Skeletal muscle tissue (tissue), 3 donors: ENCODE measurements at regions not wholly inside any gene's neighbourhood (a gene's known extent, or its start where the extent isn't known, plus 50 kb on each side); places are given as distances from the start of the nearest gene placed in this dataset.

Source experiments
- H3K27ac ChIP-seq: one replicate; pipeline ENCODE4 v1.7.0; 2013; ENCODE audit warnings: mild to moderate bottlenecking, low read depth, low read length, inconsistent platforms
- H3K27me3 ChIP-seq, 3 donors: one replicate each; pipeline ENCODE4 v1.7.0; 2013; ENCODE audit warnings: low read length in 3 of 3; ENCODE audit not compliant: control insufficient read depth in 3 of 3, insufficient read depth in 3 of 3
- H3K36me3 ChIP-seq, 3 donors: one replicate each; pipeline ENCODE4 v1.7.0; 2013; ENCODE audit warnings: low read length in 3 of 3; ENCODE audit not compliant: control insufficient read depth in 3 of 3, insufficient read depth in 3 of 3
- H3K4me1 ChIP-seq, 3 donors: one replicate each; pipeline ENCODE4 v1.7.0; 2013; ENCODE audit warnings: low read length in 3 of 3, mild to moderate bottlenecking in 3 of 3; ENCODE audit not compliant: control insufficient read depth in 3 of 3, insufficient read depth in 3 of 3
- H3K4me3 ChIP-seq, 3 donors: one replicate each; pipeline ENCODE4 v1.7.0; 2013; ENCODE audit warnings: low read length in 3 of 3
- H3K9ac ChIP-seq, 3 donors: one replicate each; pipeline ENCODE4 v1.7.0; 2013; ENCODE audit warnings: low read length in 3 of 3, mild to moderate bottlenecking in 3 of 3, moderate library complexity in 2 of 3, low read depth in 1 of 3
- H3K9me3 ChIP-seq, 3 donors: one replicate each; pipeline ENCODE4 v1.7.0; 2013; ENCODE audit warnings: low read length in 3 of 3; ENCODE audit not compliant: control insufficient read depth in 3 of 3
- donor health status: Osteomylitis.

GRCh38 chr22:49540084-49540912 lies 287.4 kb downstream of the BRD1 start:
- H3K4me3 ChIP-seq, result no peak overlapping the region
- no peak overlapping the region for H3K27ac ChIP-seq
- H3K36me3 ChIP-seq, result no peaks in the 10 kb centered on the region
- no peaks in the 10 kb centered on the region for H3K9me3 ChIP-seq
- no peak overlapping the region for H3K9ac ChIP-seq
- H3K27me3 ChIP-seq, result no peaks in the 10 kb centered on the region
- H3K4me1 ChIP-seq, result no peaks in the 10 kb centered on the region

GRCh38 chr22:49538006-49538405 lies 289.7 kb downstream of the BRD1 start:
- H3K27ac ChIP-seq, result no peak overlapping the region
- no peak overlapping the region for H3K9ac ChIP-seq
- H3K27me3 ChIP-seq, result peaks cover 4% of the 10 kb centered on the region in 3 donors
- H3K36me3 ChIP-seq, result no peaks in the 10 kb centered on the region
- no peaks in the 10 kb centered on the region for H3K9me3 ChIP-seq
- no peak overlapping the region for H3K4me3 ChIP-seq
- H3K4me1 ChIP-seq, result no peaks in the 10 kb centered on the region

DNA sequence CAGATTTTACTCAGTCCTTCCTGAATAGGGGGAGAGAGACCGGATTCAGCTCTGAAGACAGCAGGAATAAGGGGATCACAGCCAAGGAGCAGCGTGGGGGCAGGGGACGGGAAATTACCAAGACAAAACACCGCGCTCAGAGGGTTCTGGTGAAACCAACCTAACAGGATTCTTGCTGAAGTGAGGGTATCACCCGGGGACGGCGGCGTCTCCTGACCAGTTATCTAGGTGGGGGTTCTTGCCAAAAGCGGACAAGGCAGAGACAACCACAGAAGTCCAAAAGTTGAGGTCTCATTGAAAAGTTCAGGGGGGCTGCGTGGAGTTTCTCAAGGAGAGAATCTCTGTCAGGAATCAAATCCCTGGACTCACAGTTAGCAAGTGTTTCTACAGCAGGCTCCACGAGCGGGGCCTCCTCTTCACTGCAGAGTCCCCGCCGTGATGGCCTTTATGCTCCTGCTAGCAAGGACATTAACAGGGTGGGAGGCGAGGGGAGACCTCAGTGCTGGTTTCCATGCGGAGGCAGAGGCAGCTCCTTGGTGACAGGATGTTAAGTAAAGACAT lies 291.0 kb downstream of the BRD1 start:
- peaks cover 4 to 7% (median 6%) of the 10 kb centered on the region in 3 donors for H3K27me3 ChIP-seq
- H3K9me3 ChIP-seq, result no peaks in the 10 kb centered on the region
- no peak overlapping the region for H3K4me3 ChIP-seq
- H3K9ac ChIP-seq, result no peak overlapping the region
- no peak overlapping the region for H3K27ac ChIP-seq
- no peaks in the 10 kb centered on the region for H3K4me1 ChIP-seq
- no peaks in the 10 kb centered on the region for H3K36me3 ChIP-seq

- Histone ChIP-seq H3K27me3 (peaks cover 6 to 7% (median 7%) of the 10 kb centered on the region in 3 donors), H3K9me3 (no peaks in the 10 kb centered on the region), H3K9ac (no peak overlapping the region), H3K4me3 (no peak overlapping the region), H3K4me1 (no peaks in the 10 kb centered on the region), H3K36me3 (no peaks in the 10 kb centered on the region), H3K27ac (no peak overlapping the region)
These were observed 292.0 kb downstream of the BRD1 start for GRCh38 chr22:49535527-49536125.

- no peaks in the 10 kb centered on the region for H3K9me3 ChIP-seq
- peaks cover 6 to 7% (median 7%) of the 10 kb centered on the region in 3 donors for H3K27me3 ChIP-seq
These were observed 292.5 kb downstream of the BRD1 start for GRCh38 chr22:49535126-49535525.

GRCh38 chr22:49534386-49534785 lies 293.3 kb downstream of the BRD1 start:
- no peaks in the 10 kb centered on the region for H3K9me3 ChIP-seq
- no peak overlapping the region for H3K9ac ChIP-seq
- no peaks in the 10 kb centered on the region for H3K4me1 ChIP-seq
- no peak overlapping the region for H3K27ac ChIP-seq
- H3K4me3 ChIP-seq, result no peak overlapping the region
- peaks cover 6 to 7% (median 7%) of the 10 kb centered on the region in 3 donors for H3K27me3 ChIP-seq
- H3K36me3 ChIP-seq, result no peaks in the 10 kb centered on the region

More at GRCh38 chr22:49535126-49535525, 292.5 kb downstream of the BRD1 start:
- Histone ChIP-seq H3K4me1 (no peaks in the 10 kb centered on the region), H3K27ac (no peak overlapping the region), H3K9ac (no peak overlapping the region), H3K4me3 (no peak overlapping the region), H3K36me3 (no peaks in the 10 kb centered on the region)

- H3K4me3 ChIP-seq, result no peak overlapping the region
- peaks cover 6 to 7% (median 7%) of the 10 kb centered on the region in 3 donors for H3K27me3 ChIP-seq
- H3K27ac ChIP-seq, result no peak overlapping the region
- H3K9ac ChIP-seq, result no peak overlapping the region
- no peaks in the 10 kb centered on the region for H3K36me3 ChIP-seq
- no peaks in the 10 kb centered on the region for H3K9me3 ChIP-seq
- no peaks in the 10 kb centered on the region for H3K4me1 ChIP-seq
These were observed 293.8 kb downstream of the BRD1 start for GRCh38 chr22:49533886-49534285.

DNA sequence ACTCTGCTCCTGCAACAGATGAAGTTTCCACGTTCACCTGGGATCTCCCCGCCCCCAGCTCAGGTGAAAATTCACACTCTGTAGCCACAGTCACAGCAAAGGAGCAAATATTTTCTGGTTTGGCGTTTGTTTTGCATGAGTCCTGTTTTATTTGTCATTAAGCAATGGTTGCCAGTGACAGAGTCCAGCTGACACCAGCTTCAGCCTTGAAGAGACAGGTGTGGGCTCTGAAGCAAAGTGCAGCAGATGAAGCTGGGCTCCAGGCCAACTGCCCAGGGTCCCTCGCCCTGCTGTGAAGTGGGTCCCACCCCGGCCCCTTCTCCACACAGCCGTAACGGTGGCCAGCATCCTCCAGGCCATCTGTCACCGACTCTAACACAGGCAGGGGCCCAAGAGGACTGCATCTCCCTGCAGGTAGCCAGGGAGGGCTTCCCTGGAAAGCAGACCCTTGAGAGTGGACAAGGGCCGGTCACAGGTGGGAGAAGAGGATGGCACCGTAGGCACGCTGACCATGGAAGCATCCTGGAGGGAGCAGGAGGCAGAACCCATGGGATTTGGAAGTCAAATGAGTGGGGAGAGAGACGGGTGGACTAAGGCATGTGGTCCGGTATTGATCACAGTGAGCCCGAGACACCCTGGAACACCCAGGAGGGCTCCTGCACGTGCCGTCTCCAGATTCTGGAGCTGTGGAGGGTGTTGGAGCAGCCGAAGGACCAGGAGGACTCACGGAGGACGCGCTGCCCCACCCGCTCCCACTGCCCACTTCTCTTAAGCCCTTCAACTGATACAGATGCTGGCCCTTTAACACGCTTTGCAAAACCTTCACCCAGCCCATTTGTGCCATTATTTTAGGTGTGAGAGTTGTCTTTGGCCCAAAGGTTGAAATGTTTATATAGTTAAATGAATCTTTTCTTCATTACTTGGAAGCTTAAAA lies 294.5 kb downstream of the BRD1 start:
- H3K27me3 ChIP-seq, result peaks cover 6 to 7% (median 7%) of the 10 kb centered on the region in 3 donors
- no peak overlapping the region for H3K4me3 ChIP-seq
- no peaks in the 10 kb centered on the region for H3K4me1 ChIP-seq
- H3K36me3 ChIP-seq, result no peaks in the 10 kb centered on the region
- H3K9me3 ChIP-seq, result no peaks in the 10 kb centered on the region
- no peak overlapping the region for H3K27ac ChIP-seq
- H3K9ac ChIP-seq, result no peak overlapping the region

DNA sequence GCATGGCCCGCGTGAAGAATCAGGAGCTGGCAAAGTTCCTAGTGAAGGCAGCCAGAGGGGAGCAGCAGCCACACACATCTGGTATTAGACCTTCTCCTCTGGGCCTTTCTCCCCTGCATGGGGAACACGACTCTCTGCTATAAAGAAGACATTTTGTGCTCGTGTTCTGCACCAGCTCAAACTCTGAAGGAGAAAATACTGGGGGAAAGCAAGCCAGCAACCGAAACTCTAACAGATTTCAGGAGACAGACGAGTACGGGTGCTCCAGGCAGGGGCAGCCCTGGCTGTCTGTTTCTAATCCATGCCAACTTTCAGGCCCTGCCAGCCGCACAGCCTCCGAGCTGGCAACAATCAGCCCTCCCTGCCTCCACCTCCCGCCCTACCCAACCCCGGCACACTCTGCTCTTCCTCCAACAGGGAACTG lies 296.3 kb downstream of the BRD1 start:
- H3K4me3 ChIP-seq, result no peak overlapping the region
- H3K9ac ChIP-seq, result no peak overlapping the region
- no peaks in the 10 kb centered on the region for H3K9me3 ChIP-seq
- no peaks in the 10 kb centered on the region for H3K36me3 ChIP-seq
- H3K4me1 ChIP-seq, result no peaks in the 10 kb centered on the region
- H3K27me3 ChIP-seq, result peaks cover 6 to 7% (median 7%) of the 10 kb centered on the region in 3 donors
- no peak overlapping the region for H3K27ac ChIP-seq
